ENCODE measurements at regions not wholly inside any gene's neighbourhood (a gene's known extent, or its start where the extent isn't known, plus 50 kb on each side); places are given as distances from the start of the nearest gene placed in this dataset.

DNA sequence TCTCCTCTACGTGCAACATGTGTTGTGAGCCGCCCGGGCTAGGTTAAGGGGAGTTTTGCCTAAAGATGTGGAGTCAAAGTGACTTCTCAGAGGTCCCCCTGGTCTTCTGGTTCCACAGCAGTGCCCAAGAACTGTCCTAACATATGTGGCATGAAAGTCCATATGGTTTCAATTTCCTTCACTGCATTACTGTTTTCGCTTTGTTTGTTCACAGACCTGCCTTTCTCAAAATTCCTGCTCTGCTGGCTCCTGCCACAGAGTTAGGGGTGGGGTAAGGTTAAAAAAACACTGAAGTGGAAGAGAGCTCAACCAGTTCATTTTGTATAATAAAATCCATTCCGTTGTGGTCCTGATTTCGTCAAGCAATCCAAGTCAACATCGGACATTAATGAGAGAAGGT is 289.4 kb downstream of the DMAC1 start:
- TF ChIP-seq, protein P1, sequence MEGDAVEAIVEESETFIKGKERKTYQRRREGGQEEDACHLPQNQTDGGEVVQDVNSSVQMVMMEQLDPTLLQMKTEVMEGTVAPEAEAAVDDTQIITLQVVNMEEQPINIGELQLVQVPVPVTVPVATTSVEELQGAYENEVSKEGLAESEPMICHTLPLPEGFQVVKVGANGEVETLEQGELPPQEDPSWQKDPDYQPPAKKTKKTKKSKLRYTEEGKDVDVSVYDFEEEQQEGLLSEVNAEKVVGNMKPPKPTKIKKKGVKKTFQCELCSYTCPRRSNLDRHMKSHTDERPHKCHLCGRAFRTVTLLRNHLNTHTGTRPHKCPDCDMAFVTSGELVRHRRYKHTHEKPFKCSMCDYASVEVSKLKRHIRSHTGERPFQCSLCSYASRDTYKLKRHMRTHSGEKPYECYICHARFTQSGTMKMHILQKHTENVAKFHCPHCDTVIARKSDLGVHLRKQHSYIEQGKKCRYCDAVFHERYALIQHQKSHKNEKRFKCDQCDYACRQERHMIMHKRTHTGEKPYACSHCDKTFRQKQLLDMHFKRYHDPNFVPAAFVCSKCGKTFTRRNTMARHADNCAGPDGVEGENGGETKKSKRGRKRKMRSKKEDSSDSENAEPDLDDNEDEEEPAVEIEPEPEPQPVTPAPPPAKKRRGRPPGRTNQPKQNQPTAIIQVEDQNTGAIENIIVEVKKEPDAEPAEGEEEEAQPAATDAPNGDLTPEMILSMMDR (IDR thresholded peaks at IDR 0.05; ENCODE audit: low read length): no peak
- no peak for TF ChIP-seq EZH2 (IDR thresholded peaks at IDR 0.05; ENCODE audit: borderline replicate concordance, low read length)
- Histone ChIP-seq H3K4me2 (ENCODE audit: low read length) (no peak overlapping the region), H3K9ac (ENCODE audit: low read length) (no peak overlapping the region), H3K79me2 (ENCODE audit: insufficient read depth, low read length) (no peaks in the 10 kb centered on the region), H3K9me2 (ENCODE audit: low read depth, low read length) (no peaks in the 10 kb centered on the region), H3K36me3 (ENCODE audit: insufficient read depth, low read length) (no peaks in the 10 kb centered on the region), H3K4me1 (ENCODE audit: insufficient read depth, low read length, severe bottlenecking) (no peaks in the 10 kb centered on the region), H3K27me3 (ENCODE audit: insufficient read depth, low read length) (no peaks in the 10 kb centered on the region), H3F3A (ENCODE audit: insufficient read depth, low read length) (no peaks in the 10 kb centered on the region), H4K20me1 (ENCODE audit: insufficient read depth, low read length) (no peaks in the 10 kb centered on the region), H3K4me3 (ENCODE audit: low read depth, low read length, poor library complexity, severe bottlenecking) (no peak overlapping the region), H3K9me3 (ENCODE audit: low read length) (no peaks in the 10 kb centered on the region), H2AFZ (ENCODE audit: low read length) (no peak overlapping the region), H3K27ac (ENCODE audit: low read depth, low read length, poor library complexity, severe bottlenecking) (no peak overlapping the region)

DNA sequence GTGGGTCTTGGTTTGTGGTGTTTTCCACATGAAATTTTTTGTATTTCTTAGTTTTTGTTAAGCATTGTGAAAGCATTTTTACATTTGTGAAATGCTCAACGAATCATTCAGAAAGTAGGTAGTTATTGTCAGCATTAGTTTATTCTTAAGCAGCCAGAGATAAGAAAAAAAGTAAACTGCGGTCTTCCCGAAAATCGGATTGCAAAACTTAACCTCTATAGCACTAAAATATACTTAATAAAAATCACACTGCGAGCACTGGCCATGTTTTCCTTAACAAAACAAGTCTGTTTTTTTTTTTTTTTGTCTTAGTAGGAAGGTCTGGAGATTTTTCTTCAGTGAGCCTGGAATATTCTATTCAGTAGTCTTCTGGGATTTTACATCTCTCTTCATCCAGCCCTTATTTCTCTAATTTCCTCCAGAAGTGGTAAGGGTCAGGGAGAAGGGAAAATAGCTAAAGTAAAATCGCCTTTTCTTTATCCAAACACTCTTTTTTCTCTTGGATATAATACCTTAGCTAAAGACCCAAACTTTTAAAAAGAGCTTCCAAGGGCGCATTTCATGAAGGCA is 289.9 kb downstream of the DMAC1 start:
- TF ChIP-seq EZH2 (IDR thresholded peaks at IDR 0.05; ENCODE audit: borderline replicate concordance, low read length): no peak
- TF ChIP-seq, protein P1 (IDR thresholded peaks at IDR 0.05; ENCODE audit: low read length): no peak
- Histone ChIP-seq H3K27me3 (ENCODE audit: insufficient read depth, low read length) (no peaks in the 10 kb centered on the region), H3F3A (ENCODE audit: insufficient read depth, low read length) (no peaks in the 10 kb centered on the region), H3K9me3 (ENCODE audit: low read length) (no peaks in the 10 kb centered on the region), H3K4me3 (ENCODE audit: low read depth, low read length, poor library complexity, severe bottlenecking) (no peak overlapping the region), H3K4me2 (ENCODE audit: low read length) (no peak overlapping the region), H3K79me2 (ENCODE audit: insufficient read depth, low read length) (no peaks in the 10 kb centered on the region), H3K4me1 (ENCODE audit: insufficient read depth, low read length, severe bottlenecking) (no peaks in the 10 kb centered on the region), H2AFZ (ENCODE audit: low read length) (no peak overlapping the region), H3K9me2 (ENCODE audit: low read depth, low read length) (no peaks in the 10 kb centered on the region), H3K9ac (ENCODE audit: low read length) (no peak overlapping the region), H4K20me1 (ENCODE audit: insufficient read depth, low read length) (no peaks in the 10 kb centered on the region), H3K27ac (ENCODE audit: low read depth, low read length, poor library complexity, severe bottlenecking) (no peak overlapping the region), H3K36me3 (ENCODE audit: insufficient read depth, low read length) (no peaks in the 10 kb centered on the region)

DNA sequence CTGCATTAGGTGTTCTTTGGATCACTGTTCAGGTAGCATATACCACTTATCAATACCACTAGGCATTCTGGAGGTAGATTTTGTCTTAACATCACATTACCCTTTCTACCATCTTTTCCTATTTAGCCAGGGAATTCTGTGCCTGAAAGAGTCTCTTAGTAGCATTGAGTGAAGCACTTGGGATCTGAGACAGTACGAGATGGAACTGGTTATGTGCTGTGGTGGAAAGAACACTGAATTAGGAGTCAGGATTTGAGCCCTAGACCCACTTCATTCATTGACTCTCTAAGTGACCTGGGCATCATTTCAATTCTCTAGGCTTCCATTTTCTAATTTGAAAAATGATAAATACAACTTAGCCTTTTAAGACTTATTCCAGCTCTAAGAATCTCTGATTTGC is 291.1 kb downstream of the DMAC1 start:
- Histone ChIP-seq H3K9me3 (ENCODE audit: low read length) (no peaks in the 10 kb centered on the region), H2AFZ (ENCODE audit: low read length) (no peak overlapping the region), H3K4me1 (ENCODE audit: insufficient read depth, low read length, severe bottlenecking) (no peaks in the 10 kb centered on the region), H3K4me2 (ENCODE audit: low read length) (no peak overlapping the region), H3K9ac (ENCODE audit: low read length) (no peak overlapping the region), H3K79me2 (ENCODE audit: insufficient read depth, low read length) (no peaks in the 10 kb centered on the region), H3K27me3 (ENCODE audit: insufficient read depth, low read length) (no peaks in the 10 kb centered on the region), H3F3A (ENCODE audit: insufficient read depth, low read length) (no peaks in the 10 kb centered on the region), H3K36me3 (ENCODE audit: insufficient read depth, low read length) (no peaks in the 10 kb centered on the region), H3K9me2 (ENCODE audit: low read depth, low read length) (no peaks in the 10 kb centered on the region), H4K20me1 (ENCODE audit: insufficient read depth, low read length) (no peaks in the 10 kb centered on the region), H3K4me3 (ENCODE audit: low read depth, low read length, poor library complexity, severe bottlenecking) (no peak overlapping the region), H3K27ac (ENCODE audit: low read depth, low read length, poor library complexity, severe bottlenecking) (no peak overlapping the region)
- TF ChIP-seq, protein P1 (IDR thresholded peaks at IDR 0.05; ENCODE audit: low read length): no peak
- no peak for TF ChIP-seq EZH2 (IDR thresholded peaks at IDR 0.05; ENCODE audit: borderline replicate concordance, low read length)
